Stimulated activated naive CD8-positive, alpha-beta T cell treated with anti-CD3 and anti-CD28 coated beads, Interleukin-15, Interleukin-2, amounts not matched to agents 100 ng/mL and 50 ng/mL, for 24 hours (primary cell): ENCODE measurements at regions not wholly inside any gene's neighbourhood (a gene's known extent, or its start where the extent isn't known, plus 50 kb on each side); places are given as distances from the start of the nearest gene placed in this dataset.
A peak's percentile ranks its signal among the peaks of the same experiment; 100 is the strongest.
"Not testable (repeated sequence)": the region's sequence is repeated elsewhere in the genome, so short reads cannot be mapped to it uniquely, and the experiment has no call there.

Experiments
- H3K27ac Mint-ChIP-seq: one replicate; pipeline ENCODE4 v1.8.0; 2021; ENCODE audit warnings: mild to moderate bottlenecking, mixed read lengths
- H3K27me3 Mint-ChIP-seq: one replicate; pipeline ENCODE4 v1.8.0; 2021; ENCODE audit warnings: mixed read lengths
- H3K36me3 Mint-ChIP-seq: one replicate; pipeline ENCODE4 v1.8.0; 2021; ENCODE audit warnings: low read depth, mixed read lengths
- H3K4me1 Mint-ChIP-seq: one replicate; pipeline ENCODE4 v1.8.0; 2021; ENCODE audit warnings: low read depth, mixed read lengths
- H3K4me3 Mint-ChIP-seq: one replicate; pipeline ENCODE4 v1.8.0; 2021; ENCODE audit warnings: mild to moderate bottlenecking, mixed read lengths
- H3K9me3 Mint-ChIP-seq: one replicate; pipeline ENCODE4 v1.8.0; 2021; ENCODE audit warnings: mixed read lengths

GRCh38 chr4:18113710-18114331 lies 92.3 kb upstream of the LCORL start:
- no peaks in the 10 kb centered on the region for H3K4me1 Mint-ChIP-seq
- H3K9me3 Mint-ChIP-seq, result no peaks in the 10 kb centered on the region
- no peaks in the 10 kb centered on the region for H3K36me3 Mint-ChIP-seq
- H3K27ac Mint-ChIP-seq, result no peak overlapping the region
- H3K4me3 Mint-ChIP-seq, result no peak overlapping the region
- H3K27me3 Mint-ChIP-seq, result peaks cover 35% of the 10 kb centered on the region

GRCh38 chr4:18111081-18111480 lies 89.5 kb upstream of the LCORL start:
- no peaks in the 10 kb centered on the region for H3K36me3 Mint-ChIP-seq
- H3K27me3 Mint-ChIP-seq, result peaks cover 33% of the 10 kb centered on the region
- no peak overlapping the region for H3K4me3 Mint-ChIP-seq
- no peaks in the 10 kb centered on the region for H3K4me1 Mint-ChIP-seq
- H3K9me3 Mint-ChIP-seq, result no peaks in the 10 kb centered on the region
- no peak overlapping the region for H3K27ac Mint-ChIP-seq

GRCh38 chr4:18110099-18110498 lies 88.5 kb upstream of the LCORL start:
- H3K27ac Mint-ChIP-seq, result no peak overlapping the region

DNA sequence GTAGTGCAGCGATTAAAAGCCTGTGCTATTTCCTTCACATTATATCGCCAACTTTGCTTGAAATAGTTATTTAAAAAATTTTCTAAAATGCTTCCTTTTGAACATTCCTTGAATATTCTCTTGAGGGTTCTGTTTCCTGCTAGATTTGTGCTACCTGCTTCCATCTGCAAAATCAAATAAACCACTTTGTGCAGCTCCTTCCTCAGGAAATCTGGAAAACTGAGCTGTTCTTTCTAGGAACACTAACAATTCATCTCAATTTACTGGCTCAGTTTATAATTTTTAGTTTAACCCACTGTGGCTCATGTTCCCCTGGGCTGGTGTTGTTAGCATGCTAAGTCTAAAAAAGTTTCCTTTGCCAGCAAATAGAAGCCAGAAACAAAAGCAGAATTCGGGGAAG lies 88.1 kb upstream of the LCORL start:
- Mint-ChIP-seq H3K36me3 (no peaks in the 10 kb centered on the region), H3K4me1 (no peaks in the 10 kb centered on the region), H3K9me3 (no peaks in the 10 kb centered on the region), H3K4me3 (no peak overlapping the region), H3K27me3 (peaks cover 21% of the 10 kb centered on the region), H3K27ac (no peak overlapping the region)

More at GRCh38 chr4:18110099-18110498, 88.5 kb upstream of the LCORL start:
- no peaks in the 10 kb centered on the region for H3K9me3 Mint-ChIP-seq
- H3K27me3 Mint-ChIP-seq, result peaks cover 25% of the 10 kb centered on the region
- no peaks in the 10 kb centered on the region for H3K4me1 Mint-ChIP-seq
- no peak overlapping the region for H3K4me3 Mint-ChIP-seq
- H3K36me3 Mint-ChIP-seq, result no peaks in the 10 kb centered on the region

- not testable (repeated sequence) for H3K9me3 Mint-ChIP-seq, H3K36me3 Mint-ChIP-seq, H3K4me3 Mint-ChIP-seq, H3K27ac Mint-ChIP-seq, H3K4me1 Mint-ChIP-seq
- H3K27me3 Mint-ChIP-seq, result peaks cover 14% of the 10 kb centered on the region
Measured at GRCh38 chr4:18107848-18108528, 86.4 kb upstream of the LCORL start.

DNA sequence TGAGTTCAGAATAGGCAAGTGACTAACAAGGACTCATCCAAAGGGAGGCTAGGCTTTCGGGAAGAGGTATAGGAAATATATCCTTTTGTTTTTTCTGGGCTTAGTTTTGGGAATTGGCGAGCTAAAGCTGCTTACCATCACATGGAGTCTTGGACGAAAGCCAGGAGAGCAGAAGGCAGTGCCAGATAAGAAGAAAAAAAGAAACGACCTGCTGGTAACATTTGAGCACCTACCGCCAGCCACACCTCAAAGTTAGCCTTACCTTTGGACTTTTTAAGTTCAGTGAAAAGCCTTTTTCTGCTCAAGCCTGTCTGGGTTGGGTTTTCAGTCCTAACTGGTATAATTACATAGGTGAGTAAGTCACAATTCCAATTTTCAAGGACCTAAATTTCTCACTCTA lies 85.1 kb upstream of the LCORL start:
- Mint-ChIP-seq H3K4me1 (no peaks in the 10 kb centered on the region), H3K36me3 (no peaks in the 10 kb centered on the region), H3K27ac (no peak overlapping the region)

DNA sequence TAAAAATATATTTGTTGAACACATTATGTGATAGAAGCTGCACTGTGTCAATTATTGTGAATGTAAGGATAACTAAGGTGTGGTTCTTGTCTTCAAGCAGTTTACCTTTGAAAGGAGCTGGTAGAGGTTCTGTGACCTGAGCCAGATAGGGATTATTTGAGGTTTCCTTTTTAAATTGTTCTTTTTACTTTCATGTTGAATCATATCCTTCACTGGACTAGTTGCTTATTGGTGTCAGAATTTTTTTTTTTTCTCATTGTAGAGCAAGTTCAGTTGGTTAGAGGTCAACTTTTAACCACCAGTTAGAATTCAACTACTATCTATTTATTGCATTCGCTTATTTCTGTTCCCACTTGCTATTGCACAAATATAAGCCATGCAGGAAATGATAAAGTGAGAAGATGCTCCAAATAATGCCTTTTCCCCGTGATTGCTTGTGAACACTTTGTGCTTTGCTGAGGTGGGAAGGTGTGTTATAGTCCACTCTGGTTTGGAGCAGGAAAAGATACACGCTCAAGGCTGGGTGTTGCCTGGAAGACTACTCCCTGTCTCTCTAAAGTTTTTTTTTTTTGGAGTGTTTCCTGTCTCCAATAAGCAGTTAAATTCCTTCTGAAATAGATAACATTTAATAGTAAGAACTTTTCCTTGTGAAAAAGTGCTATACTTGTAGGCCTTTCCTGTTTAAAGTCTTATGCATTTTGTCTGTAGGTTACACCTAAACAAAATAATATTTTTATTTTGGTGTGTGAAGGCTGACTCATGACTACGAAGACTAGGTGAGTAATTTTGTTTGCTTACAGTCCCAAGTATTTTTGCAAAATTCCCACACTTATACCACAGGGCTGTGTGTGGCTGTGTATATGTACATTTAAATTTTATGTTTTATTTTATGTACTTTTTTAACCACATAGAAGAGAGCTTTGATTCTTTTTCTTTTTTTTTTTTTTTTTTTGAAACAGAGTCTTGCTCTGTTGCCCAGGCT lies 83.8 kb upstream of the LCORL start:
- H3K27me3 Mint-ChIP-seq, result peaks cover 13% of the 10 kb centered on the region
- H3K9me3 Mint-ChIP-seq, result no peaks in the 10 kb centered on the region
- H3K36me3 Mint-ChIP-seq, result no peaks in the 10 kb centered on the region
- no peak overlapping the region for H3K27ac Mint-ChIP-seq
- no peak overlapping the region for H3K4me3 Mint-ChIP-seq
- H3K4me1 Mint-ChIP-seq, result no peaks in the 10 kb centered on the region

More for the DNA sequence above, 85.1 kb upstream of the LCORL start:
- Mint-ChIP-seq H3K27me3 (peaks cover 10% of the 10 kb centered on the region), H3K4me3 (no peak overlapping the region), H3K9me3 (no peaks in the 10 kb centered on the region)

DNA sequence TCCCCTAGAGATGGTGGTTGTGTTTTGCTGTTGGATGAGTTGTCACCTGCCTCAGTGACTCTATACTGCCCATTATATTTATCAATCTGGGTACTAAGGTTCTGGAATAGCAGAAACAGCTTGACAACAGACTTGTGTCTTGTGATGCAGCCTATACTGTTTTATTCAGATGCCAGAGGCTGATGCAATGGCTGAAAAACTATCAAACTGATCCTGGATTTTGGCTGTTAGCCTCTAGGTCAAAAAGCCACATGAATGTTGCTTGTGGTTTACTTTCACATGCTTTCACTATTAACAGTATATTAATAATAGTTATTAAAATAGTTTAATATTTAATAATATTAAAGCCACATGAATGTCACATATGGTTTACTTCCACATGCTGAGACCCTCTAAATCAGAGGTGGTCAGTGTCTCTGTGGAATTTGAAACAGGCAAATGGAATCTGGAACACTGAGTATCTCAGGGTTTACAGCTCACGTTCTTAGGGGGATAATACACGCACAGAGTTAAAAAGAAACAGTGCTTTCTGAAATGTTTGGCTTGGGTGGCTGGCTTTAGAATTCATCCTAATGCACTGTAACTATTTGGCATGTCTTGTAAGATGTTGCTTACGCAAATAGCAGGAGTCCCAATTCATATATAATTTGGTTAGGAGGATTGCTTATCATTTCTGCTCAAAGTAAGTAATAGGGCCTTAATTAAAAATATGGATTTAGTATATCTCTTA lies 82.5 kb upstream of the LCORL start:
- no peaks in the 10 kb centered on the region for H3K4me1 Mint-ChIP-seq
- no peak overlapping the region for H3K4me3 Mint-ChIP-seq
- no peaks in the 10 kb centered on the region for H3K9me3 Mint-ChIP-seq
- H3K36me3 Mint-ChIP-seq, result no peaks in the 10 kb centered on the region
- no peak overlapping the region for H3K27ac Mint-ChIP-seq
- peaks cover 11% of the 10 kb centered on the region for H3K27me3 Mint-ChIP-seq

DNA sequence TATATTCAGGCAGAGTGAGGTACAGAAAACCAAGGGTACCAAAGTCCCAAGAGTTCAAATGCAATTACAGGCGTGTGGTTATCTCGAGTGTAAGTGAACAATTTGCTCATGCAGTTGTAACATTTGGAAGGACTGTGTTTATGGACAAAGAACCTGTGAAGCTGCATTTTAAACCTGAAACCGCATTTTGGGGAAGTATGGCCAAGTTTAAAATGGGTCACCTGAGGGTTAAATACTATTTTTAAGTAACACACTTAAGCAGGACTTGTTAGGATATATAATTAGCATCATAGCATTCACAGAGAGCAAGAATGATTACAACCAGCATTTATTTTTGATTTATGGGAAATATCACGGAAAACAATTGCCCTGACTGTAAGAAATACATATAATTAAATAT lies 79.1 kb upstream of the LCORL start:
- H3K27me3 Mint-ChIP-seq, result peaks cover 3% of the 10 kb centered on the region
- no peaks in the 10 kb centered on the region for H3K36me3 Mint-ChIP-seq
- H3K4me3 Mint-ChIP-seq, result no peak overlapping the region
- H3K9me3 Mint-ChIP-seq, result no peaks in the 10 kb centered on the region
- no peaks in the 10 kb centered on the region for H3K4me1 Mint-ChIP-seq
- no peak overlapping the region for H3K27ac Mint-ChIP-seq

DNA sequence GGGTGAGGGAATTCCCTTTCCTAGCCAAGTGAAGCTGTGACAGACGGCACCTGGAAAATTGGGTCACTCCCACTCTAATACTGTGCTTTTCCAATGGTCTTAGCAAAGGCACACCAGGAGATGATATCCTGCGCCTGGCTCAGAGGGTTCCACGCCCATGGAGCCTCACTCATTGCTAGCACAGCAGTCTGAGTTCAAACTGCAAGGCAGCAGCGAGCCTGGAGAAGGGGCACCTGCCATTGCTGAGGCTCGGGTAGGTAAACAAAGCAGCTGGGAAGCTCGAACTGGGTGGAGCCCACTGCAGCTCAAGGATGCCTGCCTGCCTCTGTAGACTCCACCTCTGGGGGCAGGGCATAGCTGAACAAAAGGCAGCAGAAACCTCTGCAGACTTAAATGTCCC lies 68.9 kb upstream of the LCORL start:
- H3K36me3 Mint-ChIP-seq, H3K27ac Mint-ChIP-seq, H3K4me3 Mint-ChIP-seq, H3K4me1 Mint-ChIP-seq: not testable (repeated sequence)
- H3K27me3 Mint-ChIP-seq, result peaks cover 39% of the 10 kb centered on the region
- peaks cover 17% of the 10 kb centered on the region for H3K9me3 Mint-ChIP-seq

DNA sequence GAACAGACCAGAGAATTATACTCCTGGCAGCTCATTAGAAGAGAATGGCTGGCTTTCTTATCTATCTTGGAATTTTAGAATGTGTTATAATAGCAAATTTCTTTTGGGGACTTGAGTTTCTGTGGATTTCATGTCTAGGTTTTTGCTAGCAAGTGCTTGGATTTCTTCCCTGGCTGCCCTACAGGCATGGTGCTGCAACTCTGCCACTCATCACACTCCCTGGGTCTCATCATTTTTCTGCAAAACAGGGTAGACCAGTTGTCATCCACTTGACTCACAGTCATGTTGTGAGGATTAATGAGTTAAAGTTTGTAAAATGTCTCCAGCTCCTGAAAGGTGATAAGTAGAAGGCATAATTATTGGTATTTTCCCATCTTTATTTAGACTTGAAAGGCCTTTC lies 60.7 kb upstream of the LCORL start:
- Mint-ChIP-seq H3K9me3 (peaks cover 4% of the 10 kb centered on the region), H3K4me3 (no peak overlapping the region), H3K36me3 (no peaks in the 10 kb centered on the region), H3K4me1 (no peaks in the 10 kb centered on the region), H3K27ac (no peak overlapping the region), H3K27me3 (peaks cover 42% of the 10 kb centered on the region)

DNA sequence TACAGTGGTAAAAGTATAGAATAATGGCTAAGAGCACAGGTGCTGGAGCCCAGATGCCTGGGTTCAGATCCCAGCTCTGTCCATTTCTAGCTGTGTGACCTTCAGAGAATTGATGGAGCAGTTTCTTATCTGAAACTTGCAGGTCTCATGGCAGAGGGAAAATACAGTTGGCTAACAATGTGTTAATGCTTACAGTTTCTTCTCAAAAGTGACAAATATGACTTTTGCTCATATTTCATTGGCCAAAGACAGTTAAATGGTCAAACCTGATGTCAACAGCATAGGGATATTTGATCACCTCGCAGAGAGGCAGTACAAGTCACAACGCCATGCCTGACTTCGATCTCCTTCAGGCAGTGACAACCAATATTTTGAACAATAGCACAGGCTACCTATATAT lies 60.2 kb upstream of the LCORL start:
- no peak overlapping the region for H3K4me3 Mint-ChIP-seq
- H3K36me3 Mint-ChIP-seq, result no peaks in the 10 kb centered on the region

GRCh38 chr4:18077808-18078207 lies 56.3 kb upstream of the LCORL start:
- H3K4me1 Mint-ChIP-seq, result peaks cover 4% of the 10 kb centered on the region
- H3K4me3 Mint-ChIP-seq, result no peak overlapping the region
- H3K27ac Mint-ChIP-seq, result no peak overlapping the region
- H3K9me3 Mint-ChIP-seq, result peaks cover 5% of the 10 kb centered on the region
- peaks cover 20% of the 10 kb centered on the region for H3K27me3 Mint-ChIP-seq
- H3K36me3 Mint-ChIP-seq, result no peaks in the 10 kb centered on the region

More for the DNA sequence above, 60.2 kb upstream of the LCORL start:
- H3K27ac Mint-ChIP-seq, result no peak overlapping the region
- no peaks in the 10 kb centered on the region for H3K4me1 Mint-ChIP-seq
- peaks cover 38% of the 10 kb centered on the region for H3K27me3 Mint-ChIP-seq
- no peaks in the 10 kb centered on the region for H3K9me3 Mint-ChIP-seq

- Mint-ChIP-seq H3K27ac (peak overlapping the region; percentile 57), H3K9me3 (peaks cover 5% of the 10 kb centered on the region), H3K4me1 (peaks cover 4% of the 10 kb centered on the region), H3K36me3 (no peaks in the 10 kb centered on the region), H3K27me3 (peaks cover 34% of the 10 kb centered on the region), H3K4me3 (no peak overlapping the region)
Measured at GRCh38 chr4:18075823-18076433, 54.4 kb upstream of the LCORL start.
